BLaER1 treated with 17β-estradiol and CSF1 and Interleukin-3, amounts not matched to agents 10 nM and 100 nM (cell line): ENCODE measurements at regions not wholly inside any gene's neighbourhood (a gene's known extent, or its start where the extent isn't known, plus 50 kb on each side); places are given as distances from the start of the nearest gene placed in this dataset.

Source experiments
- H3K27ac ChIP-seq, 11 experiments: shearing (Covaris generic); formaldehyde crosslinking; 2 replicates each; pipeline ENCODE4 v1.8.1; 2022
- H3K27me3 ChIP-seq, 11 experiments: shearing (Covaris generic); formaldehyde crosslinking; 2 replicates each; pipeline ENCODE4 v1.8.1; 2022
- H3K36me3 ChIP-seq, 11 experiments: shearing (Covaris generic); formaldehyde crosslinking; 2 replicates each; pipeline ENCODE4 v1.8.1; 2022
- H3K4me1 ChIP-seq, 10 experiments: shearing (Covaris generic); formaldehyde crosslinking; 2 replicates each; pipeline ENCODE4 v1.8.1; 2022
- H3K4me2 ChIP-seq, 11 experiments: shearing (Covaris generic); formaldehyde crosslinking; 2 replicates each; pipeline ENCODE4 v1.8.1; 2022
- H3K4me3 ChIP-seq, 10 experiments: shearing (Covaris generic); formaldehyde crosslinking; 2 replicates each; pipeline ENCODE4 v1.8.1; 2022
- H3K9ac ChIP-seq, 11 experiments: shearing (Covaris generic); formaldehyde crosslinking; 2 replicates each; pipeline ENCODE4 v1.8.1; 2022
- H3K9me3 ChIP-seq, 11 experiments: shearing (Covaris generic); formaldehyde crosslinking; replicated peaks in 1 of 11; 2 replicates each; pipeline ENCODE4 v1.8.1; 2022
- H4K20me1 ChIP-seq, 11 experiments: shearing (Covaris generic); formaldehyde crosslinking; 2 replicates each; pipeline ENCODE4 v1.8.1; 2022
- Cebpa-rat ChIP-seq, 11 experiments: shearing (Covaris generic); IDR thresholded peaks; 2 replicates each; pipeline ENCODE4 v1.8.1; 2022

- no peaks in the 10 kb centered on the region for H4K20me1 ChIP-seq
- H3K27ac ChIP-seq: no peak overlapping the region
- no peak overlapping the region for H3K4me2 ChIP-seq
- H3K27me3 ChIP-seq: no peaks in the 10 kb centered on the region
- no peak for TF ChIP-seq Cebpa-rat (IDR thresholded peaks at IDR 0.05)
- no peak overlapping the region for H3K4me3 ChIP-seq
- H3K36me3 ChIP-seq: no peaks in the 10 kb centered on the region
- H3K9me3 ChIP-seq: no peaks in the 10 kb centered on the region
- H3K4me1 ChIP-seq: peaks cover 0 to 7% (median 5%) of the 10 kb centered on the region in 10 experiments; a peak in 9 of 20 replicates
- no peak overlapping the region for H3K9ac ChIP-seq
Measured at GRCh38 chr15:87602371-87602770, 654.2 kb downstream of the NTRK3 start.

GRCh38 chr15:87599616-87600015 is 656.9 kb downstream of the NTRK3 start:
- H3K27ac ChIP-seq: no peak overlapping the region
- TF ChIP-seq Cebpa-rat (IDR thresholded peaks at IDR 0.05): no peak

DNA sequence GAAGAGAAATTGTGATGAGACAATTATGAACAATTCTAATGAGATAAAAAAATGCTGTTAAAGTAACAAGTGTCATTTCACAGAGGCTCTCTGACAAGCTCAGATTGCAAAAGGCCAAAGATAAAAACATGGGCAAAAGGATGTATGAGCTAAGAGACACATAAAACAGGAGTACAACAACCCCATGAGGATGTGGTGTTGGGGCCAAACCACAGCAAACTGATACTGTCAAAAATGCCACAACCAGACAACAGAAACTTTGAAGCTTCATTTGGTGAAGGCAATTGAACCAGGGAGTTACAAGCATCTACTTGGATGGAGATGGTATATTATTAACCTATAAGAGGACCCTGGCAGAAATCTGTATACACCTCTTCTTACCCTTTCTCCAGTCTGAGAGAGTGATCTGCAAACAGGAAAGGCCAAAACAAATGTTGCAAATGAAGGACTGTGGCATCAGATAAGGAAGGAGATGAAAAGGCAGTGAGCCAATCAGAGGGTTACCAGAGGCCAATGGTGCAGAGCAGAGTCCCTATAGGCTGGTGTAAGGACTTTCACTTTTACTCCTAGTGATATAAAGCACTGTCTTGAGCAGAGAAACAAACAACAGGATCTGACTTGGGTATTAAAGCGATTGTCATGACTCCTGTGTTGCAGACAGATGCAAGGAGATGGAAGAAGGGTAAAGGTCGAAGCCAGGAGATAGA is 659.0 kb downstream of the NTRK3 start:
- no peak overlapping the region for H3K4me3 ChIP-seq

More at GRCh38 chr15:87599616-87600015, 656.9 kb downstream of the NTRK3 start:
- H3K4me2 ChIP-seq: no peak overlapping the region
- H3K4me1 ChIP-seq: peaks cover 0 to 12% (median 8%) of the 10 kb centered on the region in 10 experiments; a peak in 9 of 20 replicates
- H3K9me3 ChIP-seq: no peaks in the 10 kb centered on the region
- no peaks in the 10 kb centered on the region for H4K20me1 ChIP-seq
- no peak overlapping the region for H3K9ac ChIP-seq
- H3K27me3 ChIP-seq: no peaks in the 10 kb centered on the region
- no peak overlapping the region for H3K4me3 ChIP-seq
- no peaks in the 10 kb centered on the region for H3K36me3 ChIP-seq

DNA sequence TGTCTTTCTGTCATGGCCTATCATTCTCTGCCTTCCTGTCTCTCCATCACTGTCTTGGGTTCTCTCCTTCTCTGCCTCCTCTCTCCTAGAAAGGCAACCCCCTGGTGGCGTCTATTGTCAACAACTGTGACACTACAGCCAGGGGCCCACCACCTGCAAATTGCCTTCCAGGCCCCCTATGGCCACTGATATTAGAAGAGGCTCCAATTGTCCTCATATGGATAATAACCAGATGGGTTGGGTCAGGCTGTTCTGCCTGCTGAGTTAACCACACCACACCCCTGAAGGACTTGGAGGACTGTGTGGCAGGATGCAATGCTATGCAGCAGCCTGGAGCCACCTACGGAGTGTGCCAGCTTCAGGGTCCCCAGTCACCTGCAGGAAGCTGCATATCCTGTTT is 665.0 kb downstream of the NTRK3 start:
- no peaks in the 10 kb centered on the region for H3K36me3 ChIP-seq
- H4K20me1 ChIP-seq: no peaks in the 10 kb centered on the region
- H3K9me3 ChIP-seq: peaks cover 0 to 11% (median 8%) of the 10 kb centered on the region in 11 experiments; a peak in 13 of 22 replicates
- H3K27me3 ChIP-seq: no peaks in the 10 kb centered on the region
- TF ChIP-seq Cebpa-rat (IDR thresholded peaks at IDR 0.05): no peak
- H3K4me3 ChIP-seq: no peak overlapping the region
- no peak overlapping the region; a peak in 1 of 22 replicates for H3K4me2 ChIP-seq
- H3K4me1 ChIP-seq: peaks cover 0 to 14% (median 10%) of the 10 kb centered on the region in 10 experiments; a peak in 14 of 20 replicates
- no peak overlapping the region for H3K9ac ChIP-seq
- H3K27ac ChIP-seq: no peak overlapping the region

More for the DNA sequence above, 659.0 kb downstream of the NTRK3 start:
- Histone ChIP-seq H3K27ac (0 out of 22 replicates have a peak overlapping the region, but pooled peaks of 1 of the 11 experiments have one; percentile 12), H3K4me2 (peak overlapping the region in 7 of 11 experiments; percentile 2 to 45 (median 33); a peak in 13 of 22 replicates), H3K9ac (no peak overlapping the region), H3K4me1 (peaks cover 0 to 12% (median 8%) of the 10 kb centered on the region in 10 experiments; a peak in 9 of 20 replicates), H3K9me3 (peaks cover 0 to 9% (median 8%) of the 10 kb centered on the region in 11 experiments; a peak in 13 of 22 replicates), H3K27me3 (no peaks in the 10 kb centered on the region), H4K20me1 (no peaks in the 10 kb centered on the region), H3K36me3 (no peaks in the 10 kb centered on the region)
- TF ChIP-seq Cebpa-rat (IDR thresholded peaks at IDR 0.05): no peak

DNA sequence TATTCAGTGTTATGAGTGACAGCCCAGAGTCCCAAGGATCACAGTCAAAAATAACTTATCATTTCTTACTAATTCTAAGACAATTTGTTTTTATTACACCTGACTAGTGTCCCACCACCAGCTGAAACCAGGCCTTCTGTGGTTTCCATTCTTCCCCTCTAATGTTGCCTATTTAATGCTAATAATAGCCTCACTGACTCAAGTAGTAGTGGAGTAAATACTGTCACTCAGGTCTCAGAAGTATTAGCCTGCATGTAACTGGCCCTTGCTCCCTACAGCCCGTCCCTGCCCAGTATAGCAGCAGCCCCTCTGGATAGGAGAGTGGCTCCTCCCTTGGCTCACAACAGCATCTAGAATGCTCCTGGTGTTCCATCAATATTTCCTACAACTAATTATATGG is 665.5 kb downstream of the NTRK3 start:
- Histone ChIP-seq H3K9me3 (peaks cover 0 to 11% (median 8%) of the 10 kb centered on the region in 11 experiments; a peak in 13 of 22 replicates), H3K27ac (no peak overlapping the region), H3K4me1 (peaks cover 0 to 14% (median 10%) of the 10 kb centered on the region in 10 experiments; a peak in 14 of 20 replicates), H3K4me2 (peak overlapping the region in 8 of 11 experiments; percentile 7 to 32 (median 20); a peak in 7 of 22 replicates), H4K20me1 (no peaks in the 10 kb centered on the region), H3K36me3 (no peaks in the 10 kb centered on the region), H3K4me3 (no peak overlapping the region), H3K27me3 (no peaks in the 10 kb centered on the region), H3K9ac (no peak overlapping the region)
- no peak for TF ChIP-seq Cebpa-rat (IDR thresholded peaks at IDR 0.05)

DNA sequence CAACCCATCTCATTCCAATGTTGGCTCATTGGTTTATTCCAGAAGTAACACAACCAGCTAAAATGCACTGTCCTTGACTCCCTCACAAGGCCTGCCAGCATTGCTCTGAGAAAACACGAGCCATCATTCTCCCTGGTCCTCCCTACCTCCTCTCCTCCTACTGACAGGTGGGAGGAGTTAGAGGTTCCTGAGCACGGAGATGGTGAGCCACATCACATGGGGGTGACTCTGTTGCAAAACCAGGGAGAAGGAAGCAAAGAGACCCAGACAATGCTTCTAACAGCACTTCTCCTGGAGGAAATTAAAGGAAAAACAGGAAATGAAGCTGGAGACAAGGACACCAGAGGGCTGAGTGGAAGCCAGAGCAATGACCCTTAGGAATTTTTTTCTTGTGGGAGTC is 667.4 kb downstream of the NTRK3 start:
- Histone ChIP-seq H3K9me3 (peaks cover 0 to 11% (median 8%) of the 10 kb centered on the region in 11 experiments; a peak in 13 of 22 replicates), H3K9ac (no peak overlapping the region), H4K20me1 (no peaks in the 10 kb centered on the region), H3K36me3 (no peaks in the 10 kb centered on the region), H3K27ac (no peak overlapping the region), H3K27me3 (no peaks in the 10 kb centered on the region), H3K4me1 (peaks cover 0 to 14% (median 10%) of the 10 kb centered on the region in 10 experiments; a peak in 14 of 20 replicates), H3K4me3 (no peak overlapping the region), H3K4me2 (peak overlapping the region in 1 of 11 experiments; percentile 19; a peak in 1 of 22 replicates)
- no peak for TF ChIP-seq Cebpa-rat (IDR thresholded peaks at IDR 0.05)

- TF ChIP-seq Cebpa-rat (IDR thresholded peaks at IDR 0.05): no peak
- Histone ChIP-seq H4K20me1 (no peaks in the 10 kb centered on the region), H3K9me3 (no peaks in the 10 kb centered on the region), H3K27ac (no peak overlapping the region), H3K36me3 (no peaks in the 10 kb centered on the region), H3K4me1 (no peaks in the 10 kb centered on the region), H3K9ac (no peak overlapping the region), H3K4me3 (no peak overlapping the region), H3K4me2 (no peak overlapping the region), H3K27me3 (no peaks in the 10 kb centered on the region)
Measured at GRCh38 chr15:87582169-87582568, 674.4 kb downstream of the NTRK3 start.

- Histone ChIP-seq H3K4me1 (no peaks in the 10 kb centered on the region), H4K20me1 (no peaks in the 10 kb centered on the region), H3K27me3 (no peaks in the 10 kb centered on the region), H3K4me3 (no peak overlapping the region), H3K9ac (no peak overlapping the region), H3K27ac (no peak overlapping the region), H3K4me2 (no peak overlapping the region), H3K9me3 (no peaks in the 10 kb centered on the region), H3K36me3 (no peaks in the 10 kb centered on the region)
- TF ChIP-seq Cebpa-rat (IDR thresholded peaks at IDR 0.05): no peak
Measured at GRCh38 chr15:87579537-87579936, 677.0 kb downstream of the NTRK3 start.

GRCh38 chr15:87578776-87579175 is 677.8 kb downstream of the NTRK3 start:
- H3K4me1 ChIP-seq: no peaks in the 10 kb centered on the region
- H3K27ac ChIP-seq: no peak overlapping the region
- H3K27me3 ChIP-seq: no peaks in the 10 kb centered on the region
- no peak overlapping the region for H3K4me3 ChIP-seq
- no peaks in the 10 kb centered on the region for H3K9me3 ChIP-seq
- no peaks in the 10 kb centered on the region for H4K20me1 ChIP-seq
- no peaks in the 10 kb centered on the region for H3K36me3 ChIP-seq
- H3K9ac ChIP-seq: no peak overlapping the region
- no peak overlapping the region for H3K4me2 ChIP-seq
- no peak for TF ChIP-seq Cebpa-rat (IDR thresholded peaks at IDR 0.05)

DNA sequence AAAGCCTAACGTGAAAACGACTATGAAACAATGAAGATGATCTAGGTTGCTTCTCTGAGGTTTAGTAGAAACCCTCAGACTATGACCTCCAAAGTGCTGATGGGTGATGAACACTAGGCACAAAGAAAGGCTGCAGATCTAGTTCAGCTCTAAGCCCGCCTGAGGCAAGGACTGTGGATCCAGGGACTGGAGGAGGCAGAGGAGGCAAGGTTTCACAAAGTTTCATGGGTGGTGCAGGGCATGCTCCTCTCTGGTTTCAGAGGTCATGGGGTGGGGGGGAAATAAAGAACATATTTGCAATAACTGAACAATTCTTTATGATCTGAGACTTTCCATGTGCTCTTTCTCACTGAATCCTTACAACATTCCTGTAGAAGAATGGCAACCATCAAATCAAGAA is 679.2 kb downstream of the NTRK3 start:
- Histone ChIP-seq H3K27me3 (no peaks in the 10 kb centered on the region), H3K4me2 (no peak overlapping the region), H3K36me3 (no peaks in the 10 kb centered on the region), H3K9me3 (no peaks in the 10 kb centered on the region), H3K27ac (no peak overlapping the region), H4K20me1 (no peaks in the 10 kb centered on the region), H3K4me1 (no peaks in the 10 kb centered on the region), H3K4me3 (no peak overlapping the region), H3K9ac (no peak overlapping the region)
- TF ChIP-seq Cebpa-rat (IDR thresholded peaks at IDR 0.05): no peak
